COLO829 (cell line): ENCODE measurements at regions not wholly inside any gene's neighbourhood (a gene's known extent, or its start where the extent isn't known, plus 50 kb on each side); places are given as distances from the start of the nearest gene placed in this dataset.
"Not testable (repeated sequence)": the region's sequence is repeated elsewhere in the genome, so short reads cannot be mapped to it uniquely, and the experiment has no call there.

ENCODE experiments used
- DNase-seq: peaks from one replicate; pipeline ENCODE4 v3.0.0; 2012; ENCODE audit warnings: low spot score

DNA sequence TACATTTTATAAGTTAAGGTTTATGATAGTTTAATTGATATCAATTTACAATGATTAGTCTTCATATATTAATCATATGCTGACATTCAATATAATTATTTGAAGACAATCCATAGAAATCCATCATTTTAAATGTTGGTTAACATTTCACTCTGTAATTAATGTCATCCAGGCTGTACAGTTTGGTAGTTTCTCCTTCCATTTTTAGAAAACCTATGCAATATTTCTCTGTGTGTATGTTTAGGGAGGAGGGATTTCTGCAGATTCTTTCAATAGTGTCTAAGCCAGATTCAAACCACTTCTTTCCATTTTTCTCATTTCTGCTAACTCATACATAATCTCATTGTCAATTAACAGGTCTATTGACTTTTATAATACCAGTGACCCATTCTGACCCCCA lies 1159.0 kb upstream of the ATXN8OS start:
- no peak for DNase-seq

DNA sequence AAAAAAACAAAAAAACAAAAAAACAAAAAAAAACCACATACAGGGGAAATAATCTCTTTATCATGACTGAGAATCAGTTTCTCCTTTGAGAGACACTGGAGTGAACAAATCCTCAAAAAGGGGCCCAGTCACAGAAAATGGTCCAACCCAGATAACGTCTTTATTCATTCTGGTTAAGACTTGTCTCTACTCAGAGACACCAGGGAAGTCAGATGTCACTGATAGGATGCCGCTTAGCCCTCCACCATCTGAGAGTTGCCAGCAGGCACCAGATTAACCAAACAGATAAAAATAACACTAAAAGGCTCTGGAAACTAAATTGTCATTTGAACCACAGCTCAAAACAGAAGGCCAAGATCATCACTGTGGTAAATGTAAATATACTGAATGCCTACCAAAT lies 1163.4 kb upstream of the ATXN8OS start:
- no peak for DNase-seq

DNA sequence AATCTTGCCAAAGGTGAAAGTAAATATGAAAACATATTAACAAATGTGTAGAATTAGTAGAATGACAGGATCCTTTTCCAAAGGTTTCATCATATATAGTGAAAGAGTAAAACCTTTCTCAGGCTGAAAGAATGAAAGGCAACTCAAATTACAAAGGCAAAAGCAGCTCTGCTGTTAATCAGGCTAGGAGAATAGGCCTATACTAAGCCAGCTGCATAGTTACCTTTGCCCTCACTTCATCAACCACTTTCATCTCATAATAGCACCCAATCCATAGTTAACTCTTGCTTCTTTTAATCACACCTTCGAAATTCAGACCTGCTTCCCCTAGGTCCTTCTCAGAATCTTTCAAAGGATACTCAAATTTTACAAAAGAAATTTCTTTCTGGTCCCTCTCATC lies 1167.6 kb upstream of the ATXN8OS start:
- DNase-seq = no peak

DNA sequence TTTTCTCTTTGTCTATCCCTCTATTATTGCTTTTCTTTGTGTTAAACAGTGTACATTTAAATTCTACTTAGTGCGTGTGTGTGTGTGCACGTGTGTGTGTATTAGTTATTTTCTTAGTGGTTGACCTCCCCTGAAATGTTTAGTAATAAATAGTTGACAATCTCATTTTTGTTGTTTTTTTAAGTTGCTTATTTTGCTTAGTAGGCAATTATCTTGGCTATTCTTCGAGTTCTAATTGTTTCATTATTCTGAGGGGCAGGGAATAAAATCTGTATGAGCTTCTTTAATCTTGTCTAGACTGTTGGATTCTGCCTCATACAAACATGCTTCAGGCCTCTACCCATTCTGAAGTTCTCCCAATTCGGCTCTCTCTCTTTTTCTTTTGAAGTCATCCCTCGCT lies 1169.0 kb upstream of the ATXN8OS start:
- no peak for DNase-seq

DNA sequence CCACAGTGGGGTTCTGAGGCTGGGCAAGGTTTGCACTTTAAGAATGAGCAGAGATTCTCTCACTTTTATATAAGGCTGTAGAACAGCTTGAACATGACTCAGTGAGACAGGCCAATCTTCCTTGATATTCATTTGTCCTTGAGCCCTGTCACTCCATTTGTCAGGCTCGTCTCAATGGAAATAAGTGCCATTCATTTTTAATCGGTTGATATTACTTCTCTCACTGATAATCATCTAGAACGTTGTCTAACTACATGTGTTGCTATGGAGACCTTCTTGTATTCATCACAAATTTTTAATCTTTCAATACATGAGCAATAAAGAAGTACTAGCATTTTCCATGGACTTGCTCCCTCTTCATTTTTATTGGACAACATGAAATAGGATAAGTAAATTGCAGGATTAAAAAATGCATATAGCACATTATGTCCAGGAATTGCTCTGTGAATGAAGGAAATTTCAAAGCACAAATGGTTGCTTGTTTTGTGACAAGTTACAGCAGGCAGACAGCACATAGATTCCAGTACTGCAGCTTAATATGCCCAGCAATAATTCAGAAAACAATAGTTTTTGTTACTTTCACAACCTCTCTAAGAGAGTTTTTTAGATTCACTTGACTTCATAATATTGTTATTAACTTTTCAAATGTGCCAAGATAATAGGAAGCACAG lies 1178.4 kb upstream of the ATXN8OS start:
- DNase-seq = no peak

DNA sequence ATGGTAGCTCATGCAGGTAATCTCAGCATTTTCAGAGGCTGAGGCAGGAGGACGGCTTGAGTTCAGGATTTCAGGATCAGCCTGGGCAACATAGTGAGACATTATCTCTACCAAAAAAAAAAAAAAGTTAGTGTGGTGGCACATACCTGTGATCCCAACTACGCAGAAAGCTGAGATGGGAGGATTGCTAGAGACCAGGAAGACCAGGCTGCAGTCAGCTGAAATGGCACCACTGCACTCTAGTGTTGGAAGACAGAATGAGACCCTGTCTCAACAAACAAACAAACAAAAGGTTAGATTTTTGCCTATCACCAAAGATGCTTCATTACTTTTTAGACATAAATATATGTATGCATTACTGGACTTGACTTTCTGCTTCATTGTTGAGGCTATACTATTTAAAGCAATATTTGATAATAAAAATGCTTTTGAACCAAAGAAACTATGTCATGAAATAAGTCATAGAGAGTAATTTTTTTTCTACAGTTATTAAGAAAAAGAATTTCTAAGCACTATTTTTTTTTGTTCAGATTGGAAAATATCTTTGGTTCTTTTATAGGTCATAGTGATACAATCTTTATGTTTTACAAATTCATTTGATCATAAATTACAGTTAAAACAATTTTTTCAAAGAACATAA lies 1180.1 kb upstream of the ATXN8OS start:
- DNase-seq = no peak

DNA sequence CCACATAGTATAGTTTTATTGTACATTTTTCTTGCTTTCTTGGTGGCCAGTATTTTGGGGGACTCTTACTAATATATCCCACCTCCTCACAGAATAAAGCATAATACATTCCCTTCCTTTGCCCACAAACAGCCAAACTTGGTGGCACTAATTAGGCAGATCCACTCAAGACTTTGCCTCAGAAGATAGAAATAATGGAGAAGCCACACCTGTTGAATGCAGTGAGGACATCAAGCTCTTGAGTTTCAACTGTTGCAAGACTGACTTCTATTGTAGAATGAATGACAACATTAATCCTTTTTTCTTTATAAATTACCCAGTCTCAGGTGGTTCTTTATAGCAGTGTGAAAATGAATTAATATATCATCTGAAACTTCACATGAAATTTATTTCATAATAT lies 1183.6 kb upstream of the ATXN8OS start:
- no peak for DNase-seq

DNA sequence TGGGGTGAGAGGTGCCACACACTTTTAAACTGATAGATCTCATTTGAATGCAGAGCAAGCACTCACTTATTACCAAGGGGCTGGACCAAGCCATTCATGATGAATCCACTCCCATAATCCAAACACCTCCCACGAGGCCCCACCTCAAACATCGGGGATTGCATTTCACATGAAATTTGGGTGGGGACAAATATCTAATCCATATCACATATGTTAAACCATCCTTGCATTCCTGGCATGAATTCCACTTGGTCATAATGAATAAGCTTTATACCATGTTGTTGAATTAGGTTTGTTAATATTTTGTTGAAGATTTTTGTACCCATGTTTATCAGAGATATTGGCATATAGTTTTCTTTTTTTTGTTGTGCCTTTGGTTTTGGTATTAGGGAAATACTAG lies 1198.7 kb upstream of the ATXN8OS start:
- no peak for DNase-seq

DNA sequence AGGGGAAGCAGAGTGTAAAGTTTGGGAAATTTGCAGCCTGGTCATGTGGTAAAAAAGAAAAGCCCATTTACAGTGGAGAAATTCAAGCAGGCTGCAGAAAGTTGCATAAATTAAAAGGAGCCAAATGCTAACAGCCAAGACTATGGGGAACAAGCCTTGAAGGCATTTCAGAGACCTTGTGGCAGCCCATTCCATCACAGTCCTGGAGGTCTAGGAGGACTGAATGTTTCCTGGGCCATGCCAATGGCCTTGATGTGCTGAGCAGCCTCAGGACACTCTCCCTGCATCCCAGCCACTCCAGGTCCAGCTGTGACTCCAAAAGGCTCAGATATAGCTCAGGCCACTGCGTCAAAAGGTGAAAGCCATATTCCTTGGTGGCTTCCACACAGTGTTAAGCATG lies 1202.4 kb upstream of the ATXN8OS start:
- no peak for DNase-seq

DNA sequence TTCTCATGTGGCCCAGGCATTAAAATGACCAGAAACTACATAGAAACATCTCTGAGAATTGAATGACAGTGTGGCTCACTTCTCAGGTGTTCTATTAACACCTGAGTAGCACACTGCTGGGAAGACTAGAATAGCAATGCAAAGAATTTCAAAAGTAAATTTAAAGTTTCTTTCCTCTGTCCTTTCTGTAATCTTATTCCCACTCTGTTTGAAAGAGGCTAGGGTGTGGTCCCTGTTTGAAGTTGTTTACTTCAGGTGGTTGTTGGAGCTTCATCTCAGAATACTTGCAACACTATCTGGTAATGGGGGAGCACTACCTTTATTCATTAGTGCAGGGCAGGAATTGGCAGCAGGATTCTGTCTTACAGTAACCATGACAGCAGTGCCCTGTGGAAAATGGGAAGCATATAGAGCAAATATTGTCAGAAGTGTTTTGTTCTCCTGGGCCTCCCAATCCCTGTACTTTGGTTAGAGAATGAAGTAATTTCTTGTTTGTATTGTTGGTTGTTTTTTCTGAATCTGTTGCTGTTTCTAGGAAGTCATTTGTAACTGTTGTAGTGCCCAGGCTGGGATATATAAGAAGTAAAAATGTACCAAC lies 1210.2 kb upstream of the ATXN8OS start:
- DNase-seq = no peak

DNA sequence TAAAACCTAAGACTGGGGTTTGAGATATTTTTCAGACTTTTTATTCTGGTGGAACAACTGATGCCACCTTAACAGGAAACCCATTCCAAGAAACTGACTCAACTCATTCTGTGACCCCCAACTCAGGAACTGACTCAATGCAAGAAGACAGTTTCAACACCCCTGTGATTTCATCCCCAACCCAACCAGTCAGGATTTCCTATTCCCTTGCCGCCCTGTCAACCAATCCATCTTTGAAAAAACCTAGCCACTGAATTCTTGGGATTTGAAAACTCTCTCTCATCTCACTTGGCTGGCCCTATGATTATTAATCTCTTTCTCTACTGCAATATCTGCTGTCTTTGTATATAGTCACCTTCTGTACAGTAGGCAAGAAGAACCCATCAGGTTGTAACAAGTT lies 1211.9 kb upstream of the ATXN8OS start:
- DNase-seq = no peak

DNA sequence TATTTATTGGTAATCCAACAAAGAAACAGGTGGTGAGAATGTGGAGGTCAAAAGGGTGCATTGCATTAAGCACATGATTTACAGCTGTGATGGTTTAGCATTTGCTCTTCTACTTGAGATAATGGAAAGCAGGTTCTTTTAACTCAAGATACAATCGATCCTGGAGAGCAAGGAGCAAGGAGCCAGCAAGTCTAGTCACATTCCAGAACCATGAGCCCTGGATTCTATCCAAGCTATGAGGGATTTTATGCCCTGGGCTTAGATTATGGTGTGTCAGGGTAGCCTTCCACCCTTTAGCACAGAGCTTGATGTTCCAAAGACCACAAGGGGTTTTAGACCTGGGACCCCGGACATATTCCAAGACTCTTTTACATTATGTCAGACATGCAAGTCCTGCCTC lies 1213.9 kb upstream of the ATXN8OS start:
- not testable (repeated sequence) for DNase-seq

DNA sequence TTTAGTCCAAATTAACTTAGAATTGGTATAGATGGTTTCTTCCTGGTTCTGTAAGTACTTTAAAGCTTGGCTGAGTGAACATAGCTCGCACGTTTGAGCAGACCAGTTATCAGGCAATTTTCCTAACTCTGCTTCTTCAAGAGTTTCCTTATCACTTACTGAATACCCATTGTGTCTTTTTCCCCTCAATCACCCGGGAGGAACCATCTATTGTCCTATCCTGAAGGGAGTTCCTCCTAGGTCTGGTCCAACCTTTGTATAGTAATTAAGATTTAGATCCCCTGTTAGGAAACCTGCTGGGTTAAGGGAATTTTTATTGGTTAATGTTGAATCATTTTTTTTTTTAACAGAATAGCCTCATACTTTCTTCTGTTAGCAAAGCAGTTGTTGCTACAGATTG lies 1215.0 kb upstream of the ATXN8OS start:
- DNase-seq = not testable (repeated sequence)

DNA sequence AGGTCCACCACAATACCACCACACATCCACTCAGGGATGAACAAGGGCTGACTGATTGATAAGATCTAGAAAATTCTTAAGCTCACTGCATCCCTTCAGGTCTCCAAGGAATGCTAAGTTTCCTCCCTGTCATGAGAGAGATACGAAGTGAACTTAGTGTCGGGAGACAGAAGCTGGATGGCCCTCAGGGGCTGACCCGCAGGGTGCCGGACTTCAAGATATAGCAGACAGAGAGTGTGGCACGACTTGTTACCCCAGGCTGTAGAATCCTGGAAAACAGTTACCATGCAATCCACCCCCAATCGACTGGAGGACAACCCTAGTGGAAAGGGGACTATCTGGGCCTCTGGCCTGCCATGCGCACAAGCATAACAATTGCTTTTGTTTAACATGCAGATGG lies 1217.5 kb upstream of the ATXN8OS start:
- not testable (repeated sequence) for DNase-seq

DNA sequence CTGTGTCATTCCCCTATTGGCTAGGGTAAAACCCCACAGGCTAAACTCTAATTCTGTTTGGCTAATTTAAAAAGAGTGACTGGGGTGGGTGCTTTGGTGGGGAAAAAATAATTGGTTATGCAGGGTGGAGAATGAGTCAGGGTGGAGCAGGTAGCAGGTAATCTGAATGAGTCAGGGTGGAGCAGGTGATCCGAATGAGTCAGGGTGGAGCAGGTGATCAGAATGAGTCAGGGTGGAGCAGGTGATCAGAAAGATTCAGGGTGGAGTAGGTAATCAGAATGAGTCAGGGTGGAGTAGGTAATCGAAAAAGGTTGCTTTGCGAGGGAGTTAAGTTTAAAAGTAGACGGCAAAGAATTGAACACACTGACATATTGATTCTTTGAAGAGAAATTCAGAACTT lies 1218.8 kb upstream of the ATXN8OS start:
- DNase-seq = no peak

DNA sequence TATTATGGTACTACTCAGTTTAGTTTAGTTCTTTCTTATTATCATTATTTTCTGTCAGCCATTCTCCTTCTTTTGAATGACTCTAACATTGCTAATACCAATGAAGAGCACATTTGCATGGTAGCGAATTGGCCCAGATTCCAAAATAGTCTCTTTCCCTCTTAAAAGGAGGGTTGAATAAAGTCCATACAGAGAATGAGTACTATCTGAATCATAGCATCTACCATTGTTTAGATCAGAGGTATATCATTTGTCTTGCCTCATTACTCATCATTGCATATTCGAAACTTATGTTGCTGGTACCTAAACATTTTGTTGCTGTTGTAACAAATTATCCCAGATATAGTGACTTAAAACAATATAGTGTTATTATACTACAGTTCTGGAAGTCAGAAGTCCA lies 1235.3 kb upstream of the ATXN8OS start:
- DNase-seq = no peak

DNA sequence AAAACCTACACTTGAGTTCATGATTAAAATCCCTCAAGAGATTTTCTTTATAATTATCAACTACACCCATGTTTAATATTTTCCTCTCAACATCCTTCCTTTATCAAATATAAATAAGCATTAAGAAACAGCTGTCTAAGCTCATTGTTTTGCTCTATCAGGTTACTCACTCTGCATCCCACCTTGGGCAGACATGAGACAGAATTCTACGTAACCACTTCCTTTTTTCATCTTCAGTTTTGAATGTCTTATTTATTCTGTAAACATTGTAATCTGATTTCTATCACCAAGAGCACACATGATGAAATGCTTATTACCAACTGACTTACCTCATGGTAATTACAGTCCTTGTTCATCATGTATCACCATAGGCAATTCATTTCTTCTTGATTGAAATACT lies 1256.6 kb upstream of the ATXN8OS start:
- no peak for DNase-seq

DNA sequence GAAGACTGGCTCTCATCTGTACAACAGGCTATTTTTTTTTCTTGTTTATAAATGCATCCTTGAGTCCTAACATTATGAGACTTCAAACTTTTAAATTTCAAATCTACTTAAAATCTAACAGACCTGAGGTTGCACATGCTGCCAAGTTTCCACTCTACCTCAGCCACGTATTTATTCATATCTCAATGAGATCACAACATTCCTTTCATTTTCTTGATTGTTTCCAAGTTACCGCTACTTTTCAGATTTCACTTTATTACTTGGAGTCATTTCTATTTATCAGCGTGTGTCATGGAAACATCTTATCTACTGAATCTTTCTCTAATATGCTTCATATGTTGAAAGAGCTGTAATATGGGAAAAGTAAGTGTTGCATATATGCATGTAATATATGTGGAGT lies 1257.5 kb upstream of the ATXN8OS start:
- DNase-seq = no peak

DNA sequence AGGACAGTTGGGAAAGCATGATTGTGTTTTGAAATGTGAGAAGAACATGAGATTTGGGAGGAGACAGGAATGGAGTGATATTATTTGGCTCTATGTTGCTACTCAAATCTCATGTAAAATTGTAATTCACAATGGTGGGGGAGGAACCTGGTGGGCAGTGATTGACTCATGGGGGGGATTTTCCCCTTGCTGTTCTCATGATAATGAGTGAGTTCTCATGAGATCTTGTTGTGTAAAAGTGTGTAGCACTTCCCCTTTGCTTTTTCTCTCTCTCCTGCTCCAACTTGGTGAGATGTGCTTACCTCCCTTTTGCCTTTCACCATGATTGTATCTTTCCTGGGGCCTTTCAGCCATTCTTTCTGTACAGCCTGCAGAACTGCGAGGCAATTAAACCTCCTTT lies 1261.0 kb upstream of the ATXN8OS start:
- DNase-seq = no peak

DNA sequence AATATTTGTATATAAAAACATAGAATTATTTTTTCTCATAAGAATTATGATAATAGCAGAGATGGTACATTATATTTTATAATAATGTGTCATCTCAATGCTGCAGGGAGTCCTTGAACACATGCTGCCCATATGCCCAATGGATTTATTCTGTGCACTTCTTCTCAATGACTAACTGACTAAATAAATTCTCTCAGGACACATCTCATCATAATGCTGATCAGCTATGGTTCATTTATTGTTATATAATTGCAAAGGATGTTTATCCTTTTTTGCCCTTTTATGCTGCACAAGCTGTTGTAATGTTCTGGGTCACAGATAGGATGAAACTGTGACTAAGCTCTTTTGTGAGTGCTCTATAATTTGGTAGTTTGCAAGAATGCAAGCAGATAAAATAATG lies 1273.3 kb upstream of the ATXN8OS start:
- DNase-seq = no peak

DNA sequence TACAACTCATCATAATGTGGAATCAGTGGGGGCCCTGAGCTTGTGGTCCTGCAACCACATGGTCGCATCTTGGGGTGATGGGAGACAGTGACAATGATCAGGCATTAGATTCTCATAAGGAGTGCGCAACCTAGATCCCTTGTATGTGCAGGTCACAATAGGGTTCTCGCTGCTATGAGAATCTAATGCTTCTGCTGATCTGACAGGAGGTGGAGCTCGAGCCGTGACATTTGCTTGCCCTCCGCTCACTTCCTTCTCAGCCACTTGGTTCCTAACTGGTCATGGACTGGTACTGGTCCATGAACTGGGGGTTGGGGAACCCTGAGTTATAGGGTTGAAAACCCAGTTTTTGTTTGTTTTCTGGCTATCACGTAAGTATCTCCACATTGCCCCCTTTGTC lies 1290.9 kb upstream of the ATXN8OS start:
- DNase-seq = no peak

DNA sequence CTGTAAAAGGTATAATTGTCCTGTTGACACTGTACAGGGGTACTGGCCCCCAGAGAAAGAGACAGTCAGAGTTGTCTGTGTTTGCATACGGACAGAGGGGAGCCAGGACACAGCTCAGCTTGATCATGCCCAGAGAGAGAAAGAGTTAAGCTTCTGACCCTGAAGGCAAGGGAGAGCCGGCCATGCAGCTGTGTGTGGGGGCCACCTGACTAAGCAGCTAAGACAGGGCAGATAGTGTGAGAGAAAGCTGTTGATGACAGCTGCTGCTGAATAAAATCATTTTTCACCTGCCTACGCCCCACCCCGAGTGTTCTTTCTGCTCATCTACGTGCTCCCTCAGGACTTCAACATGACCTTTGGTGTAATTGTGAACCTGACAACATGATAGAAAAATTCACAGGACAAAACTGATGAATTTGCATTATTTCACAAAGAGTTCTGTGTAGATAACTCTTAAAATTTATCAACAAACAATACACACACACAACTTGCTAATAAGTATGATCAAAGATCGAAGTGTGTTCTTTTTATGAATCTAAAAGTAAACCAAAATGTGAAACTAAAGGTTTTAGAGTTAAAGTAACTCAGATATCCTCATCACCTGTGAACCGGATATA lies 1294.3 kb upstream of the ATXN8OS start:
- no peak for DNase-seq

DNA sequence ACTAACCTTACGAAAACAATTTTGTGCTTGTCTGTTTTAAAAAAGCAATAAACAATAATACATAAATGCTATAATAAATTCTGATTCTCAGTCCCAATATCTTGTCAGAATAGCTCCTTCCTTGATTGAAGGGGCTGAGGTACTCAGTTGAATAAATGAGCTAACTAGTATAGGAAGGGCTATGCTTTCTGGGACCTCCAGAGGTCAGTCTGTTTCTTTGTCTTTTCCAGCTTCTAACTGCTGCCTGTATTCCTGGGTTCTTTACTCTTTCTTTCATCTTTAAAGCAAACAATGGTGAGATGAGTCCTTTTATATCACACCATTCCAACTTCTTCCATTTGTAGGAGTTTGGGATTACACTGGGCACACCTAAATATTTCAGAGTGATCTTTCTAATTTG lies 1297.0 kb upstream of the ATXN8OS start:
- DNase-seq = no peak
